Stimulated activated effector memory CD8-positive, alpha-beta T cell treated with anti-CD3 and anti-CD28 coated beads, Interleukin-12 subunit alpha, Interleukin-12 subunit beta, amount 100 ng/mL, for 72 hours (primary cell): ENCODE measurements at regions not wholly inside any gene's neighbourhood (a gene's known extent, or its start where the extent isn't known, plus 50 kb on each side); places are given as distances from the start of the nearest gene placed in this dataset.
A peak's percentile ranks its signal among the peaks of the same experiment; 100 is the strongest.

ENCODE experiments used
- ATAC-seq: fragments of 150-1000 bp; cut with Tn5 transposase; 2 replicates; pipeline ENCODE4 v1.10.0; 2021
- DNase-seq, 2 donors: peaks; one replicate each; pipeline ENCODE4 v3.0.0; 2021 to 2022; ENCODE audit warnings: low spot score in 2 of 2
- H3K27ac Mint-ChIP-seq: one replicate; pipeline ENCODE4 v1.8.0; 2022; ENCODE audit warnings: mild to moderate bottlenecking, mixed read lengths
- H3K36me3 Mint-ChIP-seq: one replicate; pipeline ENCODE4 v1.8.0; 2022; ENCODE audit warnings: mild to moderate bottlenecking, mixed read lengths
- H3K4me1 Mint-ChIP-seq: one replicate; pipeline ENCODE4 v1.8.0; 2022; ENCODE audit warnings: mixed read lengths
- H3K4me3 Mint-ChIP-seq: one replicate; pipeline ENCODE4 v1.8.0; 2022; ENCODE audit warnings: mild to moderate bottlenecking, mixed read lengths
- H3K9me3 Mint-ChIP-seq: one replicate; pipeline ENCODE4 v1.8.0; 2022; ENCODE audit warnings: mixed read lengths

GRCh38 chr10:89080660-89081059 is 90.1 kb downstream of the FAS start:
- no peak for DNase-seq
- Mint-ChIP-seq H3K9me3 (no peaks in the 10 kb centered on the region), H3K36me3 (no peaks in the 10 kb centered on the region), H3K4me3 (no peak overlapping the region), H3K27ac (no peak overlapping the region), H3K4me1 (peaks cover 17% of the 10 kb centered on the region)
- no peak for ATAC-seq

- DNase-seq = no peak
- Mint-ChIP-seq H3K36me3 (no peaks in the 10 kb centered on the region), H3K27ac (no peak overlapping the region), H3K4me1 (peaks cover 17% of the 10 kb centered on the region), H3K4me3 (no peak overlapping the region), H3K9me3 (no peaks in the 10 kb centered on the region)
- ATAC-seq = no peak
These were observed 89.4 kb downstream of the FAS start for GRCh38 chr10:89079961-89080360.

GRCh38 chr10:89078724-89079672 is 88.4 kb downstream of the FAS start:
- DNase-seq (no peak), ATAC-seq (no peak)
- no peak overlapping the region for H3K4me3 Mint-ChIP-seq
- H3K36me3 Mint-ChIP-seq = no peaks in the 10 kb centered on the region
- peaks cover 17% of the 10 kb centered on the region for H3K4me1 Mint-ChIP-seq
- no peak overlapping the region for H3K27ac Mint-ChIP-seq
- H3K9me3 Mint-ChIP-seq = no peaks in the 10 kb centered on the region

DNA sequence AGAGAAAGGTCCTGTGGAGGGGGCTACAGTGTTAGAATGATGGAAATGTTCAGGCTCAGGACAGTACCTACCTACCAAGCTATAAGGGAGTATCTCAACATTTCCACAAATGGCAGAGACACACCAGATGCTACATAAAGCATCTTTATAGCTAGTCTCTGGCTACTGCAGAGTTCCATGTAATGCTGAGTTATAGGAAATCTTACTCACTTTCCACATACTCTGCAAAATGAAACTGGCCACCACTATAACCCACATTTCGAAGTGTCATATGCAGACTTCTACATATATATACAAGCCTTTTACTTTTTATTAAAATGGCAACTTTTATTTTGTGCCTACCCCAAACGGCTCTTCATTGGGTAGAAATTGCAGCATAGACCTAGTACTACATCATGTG is 85.5 kb downstream of the FAS start:
- ATAC-seq = peak; percentile 100
- no peak overlapping the region for H3K27ac Mint-ChIP-seq

GRCh38 chr10:89075631-89076030 is 85.0 kb downstream of the FAS start:
- peaks cover 17% of the 10 kb centered on the region for H3K4me1 Mint-ChIP-seq
- H3K27ac Mint-ChIP-seq = no peak overlapping the region
- no peak overlapping the region for H3K4me3 Mint-ChIP-seq
- DNase-seq (no peak), ATAC-seq (no peak)
- no peaks in the 10 kb centered on the region for H3K9me3 Mint-ChIP-seq
- no peaks in the 10 kb centered on the region for H3K36me3 Mint-ChIP-seq

More for the DNA sequence above, 85.5 kb downstream of the FAS start:
- H3K4me3 Mint-ChIP-seq = peak overlapping the region; percentile 22
- H3K4me1 Mint-ChIP-seq = peaks cover 17% of the 10 kb centered on the region
- DNase-seq = no peak
- no peaks in the 10 kb centered on the region for H3K36me3 Mint-ChIP-seq
- no peaks in the 10 kb centered on the region for H3K9me3 Mint-ChIP-seq

DNA sequence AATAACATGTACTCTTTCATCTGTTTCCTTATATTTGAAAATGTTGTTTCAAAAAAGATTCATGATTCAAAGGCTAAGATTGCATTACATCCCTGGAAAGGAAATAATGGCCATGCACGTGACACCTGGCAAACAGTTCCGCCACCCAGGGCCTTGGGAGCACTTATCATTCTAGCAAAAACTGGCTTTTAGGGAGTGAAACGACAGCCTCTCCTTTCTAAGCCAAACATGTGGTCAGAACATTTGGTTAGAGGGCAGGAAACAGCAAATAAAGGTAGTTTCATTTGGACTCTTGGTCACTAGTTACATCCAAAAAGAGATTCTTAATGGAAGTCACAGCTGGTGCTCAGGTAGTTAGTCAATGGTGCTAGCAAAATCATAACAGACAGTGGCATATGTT is 83.5 kb downstream of the FAS start:
- H3K4me3 Mint-ChIP-seq = no peak overlapping the region
- peaks cover 17% of the 10 kb centered on the region for H3K4me1 Mint-ChIP-seq
- H3K9me3 Mint-ChIP-seq = no peaks in the 10 kb centered on the region
- DNase-seq = no peak
- H3K36me3 Mint-ChIP-seq = no peaks in the 10 kb centered on the region
- no peak for ATAC-seq
- H3K27ac Mint-ChIP-seq = no peak overlapping the region

- ATAC-seq = no peak
These were observed 83.1 kb downstream of the FAS start for GRCh38 chr10:89073719-89074118.

GRCh38 chr10:89069589-89069988 is 79.0 kb downstream of the FAS start:
- Mint-ChIP-seq H3K4me1 (no peaks in the 10 kb centered on the region), H3K9me3 (no peaks in the 10 kb centered on the region), H3K27ac (no peak overlapping the region), H3K4me3 (no peak overlapping the region), H3K36me3 (no peaks in the 10 kb centered on the region)
- ATAC-seq = no peak
- DNase-seq = no peak

More at GRCh38 chr10:89073719-89074118, 83.1 kb downstream of the FAS start:
- no peak overlapping the region for H3K4me3 Mint-ChIP-seq
- H3K27ac Mint-ChIP-seq = no peak overlapping the region
- peaks cover 17% of the 10 kb centered on the region for H3K4me1 Mint-ChIP-seq
- H3K36me3 Mint-ChIP-seq = no peaks in the 10 kb centered on the region
- DNase-seq = no peak
- H3K9me3 Mint-ChIP-seq = no peaks in the 10 kb centered on the region
